ENCODE measurements at regions not wholly inside any gene's neighbourhood (a gene's known extent, or its start where the extent isn't known, plus 50 kb on each side); places are given as distances from the start of the nearest gene placed in this dataset.

DNA sequence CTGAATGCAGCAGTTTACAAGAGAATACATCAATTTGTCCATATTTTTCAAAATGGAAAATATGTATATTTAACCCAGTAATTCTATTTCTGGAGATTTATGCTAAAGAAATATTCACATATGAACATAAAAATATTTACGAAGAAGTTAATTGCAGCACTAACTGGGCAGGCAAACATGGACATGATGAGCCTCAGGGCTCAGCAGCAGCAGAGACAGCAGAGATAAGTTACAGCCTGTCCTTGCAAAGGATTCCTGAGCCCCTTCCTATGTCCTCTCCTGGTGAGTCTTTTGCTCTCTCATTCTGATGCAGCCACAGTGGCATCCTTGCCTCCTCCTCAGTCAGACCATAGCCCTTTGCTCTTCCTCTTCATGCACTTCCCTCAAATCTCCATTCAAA, 680.6 kb upstream of the CPEB2 start:
- no peak overlapping the region for H3K4me3 ChIP-seq (ENCODE audit: low read length)
- no peaks in the 10 kb centered on the region for H3K9me2 ChIP-seq (replicated peaks; ENCODE audit: control insufficient read depth, low read length)
- H3F3A ChIP-seq (ENCODE audit: control insufficient read depth, insufficient read depth) = no peaks in the 10 kb centered on the region
- H3K9me3 ChIP-seq (ENCODE audit: control insufficient read depth, insufficient read depth, low read length) = no peaks in the 10 kb centered on the region
- no peaks in the 10 kb centered on the region for H3K79me2 ChIP-seq (ENCODE audit: control insufficient read depth, low read length)
- no peak overlapping the region for H3K27ac ChIP-seq (ENCODE audit: low read depth, low read length)
- TF ChIP-seq, protein P1, sequence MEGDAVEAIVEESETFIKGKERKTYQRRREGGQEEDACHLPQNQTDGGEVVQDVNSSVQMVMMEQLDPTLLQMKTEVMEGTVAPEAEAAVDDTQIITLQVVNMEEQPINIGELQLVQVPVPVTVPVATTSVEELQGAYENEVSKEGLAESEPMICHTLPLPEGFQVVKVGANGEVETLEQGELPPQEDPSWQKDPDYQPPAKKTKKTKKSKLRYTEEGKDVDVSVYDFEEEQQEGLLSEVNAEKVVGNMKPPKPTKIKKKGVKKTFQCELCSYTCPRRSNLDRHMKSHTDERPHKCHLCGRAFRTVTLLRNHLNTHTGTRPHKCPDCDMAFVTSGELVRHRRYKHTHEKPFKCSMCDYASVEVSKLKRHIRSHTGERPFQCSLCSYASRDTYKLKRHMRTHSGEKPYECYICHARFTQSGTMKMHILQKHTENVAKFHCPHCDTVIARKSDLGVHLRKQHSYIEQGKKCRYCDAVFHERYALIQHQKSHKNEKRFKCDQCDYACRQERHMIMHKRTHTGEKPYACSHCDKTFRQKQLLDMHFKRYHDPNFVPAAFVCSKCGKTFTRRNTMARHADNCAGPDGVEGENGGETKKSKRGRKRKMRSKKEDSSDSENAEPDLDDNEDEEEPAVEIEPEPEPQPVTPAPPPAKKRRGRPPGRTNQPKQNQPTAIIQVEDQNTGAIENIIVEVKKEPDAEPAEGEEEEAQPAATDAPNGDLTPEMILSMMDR (IDR thresholded peaks at IDR 0.05; ENCODE audit: low read depth, low read length, poor library complexity, severe bottlenecking) = no peak
- TF ChIP-seq EZH2phosphoT487 (IDR thresholded peaks at IDR 0.05; ENCODE audit: borderline replicate concordance, low read length) = no peak
- no peaks in the 10 kb centered on the region for H3K36me3 ChIP-seq (ENCODE audit: control insufficient read depth, low read length)
- H3K4me1 ChIP-seq (ENCODE audit: control insufficient read depth, low read length) = no peaks in the 10 kb centered on the region
- H3K4me2 ChIP-seq (ENCODE audit: low read length) = no peak overlapping the region
- no peaks in the 10 kb centered on the region for H3K27me3 ChIP-seq (ENCODE audit: control insufficient read depth, low read length)
- H4K20me1 ChIP-seq (ENCODE audit: control insufficient read depth, insufficient read depth, low read depth, low read length) = no peaks in the 10 kb centered on the region

DNA sequence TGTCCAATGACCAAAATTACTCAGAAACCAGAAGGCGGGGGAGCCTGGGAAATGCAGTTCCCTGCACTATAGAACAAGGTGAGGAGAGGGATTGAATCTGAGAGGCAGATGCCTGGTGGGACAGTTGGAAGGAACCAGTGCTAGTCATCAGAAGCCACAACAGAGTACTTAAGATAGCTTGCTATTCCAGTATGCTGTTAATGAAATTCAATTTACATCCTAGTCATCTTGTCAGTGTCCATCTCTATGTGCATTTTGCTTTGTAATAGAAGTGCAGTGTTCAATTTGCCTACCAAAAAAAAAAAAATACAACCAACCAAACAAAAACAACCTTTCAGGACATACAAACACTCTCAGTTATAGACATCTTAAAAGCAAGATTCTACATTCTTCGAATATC, 679.1 kb upstream of the CPEB2 start:
- Histone ChIP-seq H3K27ac (ENCODE audit: low read depth, low read length) (no peak overlapping the region), H4K20me1 (ENCODE audit: control insufficient read depth, insufficient read depth, low read depth, low read length) (no peaks in the 10 kb centered on the region), H3K4me3 (ENCODE audit: low read length) (no peak overlapping the region), H3K9me2 (replicated peaks; ENCODE audit: control insufficient read depth, low read length) (no peaks in the 10 kb centered on the region), H3K36me3 (ENCODE audit: control insufficient read depth, low read length) (no peaks in the 10 kb centered on the region), H3K4me1 (ENCODE audit: control insufficient read depth, low read length) (no peaks in the 10 kb centered on the region), H3K79me2 (ENCODE audit: control insufficient read depth, low read length) (no peaks in the 10 kb centered on the region), H3F3A (ENCODE audit: control insufficient read depth, insufficient read depth) (no peaks in the 10 kb centered on the region), H3K4me2 (ENCODE audit: low read length) (no peak overlapping the region), H3K9me3 (ENCODE audit: control insufficient read depth, insufficient read depth, low read length) (no peaks in the 10 kb centered on the region), H3K27me3 (ENCODE audit: control insufficient read depth, low read length) (no peaks in the 10 kb centered on the region)
- TF ChIP-seq EZH2phosphoT487 (IDR thresholded peaks at IDR 0.05; ENCODE audit: borderline replicate concordance, low read length) = no peak
- TF ChIP-seq, protein P1 (IDR thresholded peaks at IDR 0.05; ENCODE audit: low read depth, low read length, poor library complexity, severe bottlenecking) = no peak

DNA sequence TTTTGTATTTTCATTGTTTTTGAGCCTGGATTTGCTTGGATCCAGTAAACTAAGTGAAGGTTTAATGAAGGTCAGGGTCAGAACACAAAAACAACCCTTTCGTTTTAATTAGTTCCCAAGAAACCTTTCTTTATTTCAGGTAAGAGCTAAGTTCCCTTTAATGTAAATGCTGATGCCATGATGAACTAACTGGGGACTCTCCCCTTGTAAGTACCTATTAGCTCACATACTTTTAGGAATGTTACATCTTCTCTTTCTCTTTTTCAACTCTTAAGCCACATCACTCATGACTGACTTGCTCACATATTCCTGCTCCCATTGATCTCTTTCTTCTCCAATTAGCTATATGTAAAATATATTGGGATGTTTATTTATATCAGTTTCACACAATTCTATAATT, 673.1 kb upstream of the CPEB2 start:
- Histone ChIP-seq H3K9me2 (replicated peaks; ENCODE audit: control insufficient read depth, low read length) (no peaks in the 10 kb centered on the region), H3K4me2 (ENCODE audit: low read length) (no peak overlapping the region), H4K20me1 (ENCODE audit: control insufficient read depth, insufficient read depth, low read depth, low read length) (no peaks in the 10 kb centered on the region), H3K36me3 (ENCODE audit: control insufficient read depth, low read length) (no peaks in the 10 kb centered on the region), H3K4me1 (ENCODE audit: control insufficient read depth, low read length) (no peaks in the 10 kb centered on the region), H3K4me3 (ENCODE audit: low read length) (no peak overlapping the region), H3K27ac (ENCODE audit: low read depth, low read length) (no peak overlapping the region), H3K79me2 (ENCODE audit: control insufficient read depth, low read length) (no peaks in the 10 kb centered on the region), H3K9me3 (ENCODE audit: control insufficient read depth, insufficient read depth, low read length) (no peaks in the 10 kb centered on the region), H3F3A (ENCODE audit: control insufficient read depth, insufficient read depth) (no peaks in the 10 kb centered on the region), H3K27me3 (ENCODE audit: control insufficient read depth, low read length) (no peaks in the 10 kb centered on the region)
- TF ChIP-seq, protein P1 (IDR thresholded peaks at IDR 0.05; ENCODE audit: low read depth, low read length, poor library complexity, severe bottlenecking) = no peak
- no peak for TF ChIP-seq EZH2phosphoT487 (IDR thresholded peaks at IDR 0.05; ENCODE audit: borderline replicate concordance, low read length)

DNA sequence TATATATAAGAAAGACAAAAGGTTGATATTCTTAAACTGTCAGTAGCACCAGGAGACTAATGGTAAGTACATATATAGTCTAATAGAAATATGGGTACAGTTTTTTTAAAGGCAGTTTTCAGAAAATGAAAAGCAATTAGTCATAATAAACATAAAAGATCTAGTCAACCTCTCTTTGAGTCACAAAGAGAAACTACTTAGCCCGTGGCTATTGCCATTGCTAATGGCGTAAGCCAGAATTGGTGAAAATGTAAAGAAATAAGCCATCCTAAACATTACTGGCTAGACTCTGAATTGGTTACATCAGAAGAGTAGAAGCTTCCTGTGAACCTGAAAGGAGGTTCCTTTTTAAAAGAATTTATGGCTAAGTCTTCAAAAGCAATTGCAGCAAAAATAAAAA, 668.7 kb upstream of the CPEB2 start:
- H3K4me3 ChIP-seq (ENCODE audit: low read length) = no peak overlapping the region
- H3K36me3 ChIP-seq (ENCODE audit: control insufficient read depth, low read length) = no peaks in the 10 kb centered on the region
- no peaks in the 10 kb centered on the region for H3K9me3 ChIP-seq (ENCODE audit: control insufficient read depth, insufficient read depth, low read length)
- TF ChIP-seq, protein P1 (IDR thresholded peaks at IDR 0.05; ENCODE audit: low read depth, low read length, poor library complexity, severe bottlenecking) = no peak
- no peak for TF ChIP-seq EZH2phosphoT487 (IDR thresholded peaks at IDR 0.05; ENCODE audit: borderline replicate concordance, low read length)
- H3K4me1 ChIP-seq (ENCODE audit: control insufficient read depth, low read length) = no peaks in the 10 kb centered on the region
- no peaks in the 10 kb centered on the region for H3K79me2 ChIP-seq (ENCODE audit: control insufficient read depth, low read length)
- no peak overlapping the region for H3K27ac ChIP-seq (ENCODE audit: low read depth, low read length)
- no peaks in the 10 kb centered on the region for H4K20me1 ChIP-seq (ENCODE audit: control insufficient read depth, insufficient read depth, low read depth, low read length)
- no peaks in the 10 kb centered on the region for H3K27me3 ChIP-seq (ENCODE audit: control insufficient read depth, low read length)
- H3K9me2 ChIP-seq (replicated peaks; ENCODE audit: control insufficient read depth, low read length) = no peaks in the 10 kb centered on the region
- no peaks in the 10 kb centered on the region for H3F3A ChIP-seq (ENCODE audit: control insufficient read depth, insufficient read depth)
- H3K4me2 ChIP-seq (ENCODE audit: low read length) = no peak overlapping the region

Data from DOHH2 (cell line).